K562 (cell line): ENCODE measurements at regions not wholly inside any gene's neighbourhood (a gene's known extent, or its start where the extent isn't known, plus 50 kb on each side); places are given as distances from the start of the nearest gene placed in this dataset.

Source experiments
- BCLAF1 ChIP-seq, 2 experiments: fragments of 450-650 bp in 1 of 2; IDR thresholded peaks; 2 replicates each; pipeline ENCODE4 v1.6.1; 2011 to 2017; ENCODE audit warnings: low read depth in 2 of 2, antibody characterized with exemption in 1 of 2, borderline replicate concordance in 1 of 2, low read length in 1 of 2, mild to moderate bottlenecking in 1 of 2, mixed read lengths in 1 of 2; ENCODE audit not compliant: control insufficient read depth in 1 of 2
- BRF2 ChIP-seq: IDR thresholded peaks from 3 replicates; pipeline ENCODE4 v1.6.1; 2011; ENCODE audit warnings: borderline replicate concordance, mild to moderate bottlenecking; ENCODE audit not compliant: insufficient read length, insufficient read depth
- ELF2 ChIP-seq: fragments of 250-450 bp; sonication (Bioruptor Pico); IDR thresholded peaks from 2 replicates; pipeline ENCODE4 v1.5.0; 2021; ENCODE audit warnings: mild to moderate bottlenecking
- ETS2 ChIP-seq: IDR thresholded peaks from 2 replicates; pipeline ENCODE4 v1.6.1; 2016; ENCODE audit warnings: borderline replicate concordance, missing genetic modification characterization, mild to moderate bottlenecking, moderate library complexity, missing compliant biosample characterization; ENCODE audit not compliant: poor library complexity, severe bottlenecking
- MEIS2 ChIP-seq: fragments of 450-650 bp; IDR thresholded peaks from 2 replicates; pipeline ENCODE4 v1.6.1; 2014; ENCODE audit warnings: mild to moderate bottlenecking; ENCODE audit not compliant: partially characterized antibody
- MLX ChIP-seq, 2 experiments: fragments of 450-650 bp in 1 of 2; sonication (generic) in 1 of 2; formaldehyde crosslinking; conservative IDR thresholded peaks; 2 replicates each; pipeline versions ENCODE4 v1.4.0 to v1.8.1; 2020 to 2022; ENCODE audit warnings: mild to moderate bottlenecking in 1 of 2, missing genetic modification reagents in 1 of 2
- SIN3B ChIP-seq: fragments of 450-650 bp; IDR thresholded peaks from 2 replicates; pipeline ENCODE4 v1.6.1; 2017; ENCODE audit warnings: low read depth, mild to moderate bottlenecking, moderate library complexity
- SNAPC5 ChIP-seq: fragments of 250-450 bp; sonication (Bioruptor Pico); IDR thresholded peaks from 2 replicates; pipeline ENCODE4 v1.8.0; 2021; ENCODE audit warnings: moderate library complexity, mild to moderate bottlenecking, inconsistent platforms
- SPI1 ChIP-seq: IDR thresholded peaks from 2 replicates; pipeline ENCODE4 v1.6.1; 2011; ENCODE audit warnings: low read depth, low read length, control low read depth, borderline replicate concordance
- SRSF9 ChIP-seq: fragments of 200-400 bp; formaldehyde crosslinking; IDR thresholded peaks from 2 replicates; pipeline ENCODE4 v1.6.1; 2017; ENCODE audit warnings: low read depth, low read length, borderline replicate concordance
- TAF1 ChIP-seq: IDR thresholded peaks from 2 replicates; pipeline ENCODE4 v1.6.1; 2011; ENCODE audit warnings: mild to moderate bottlenecking, low read length, moderate library complexity; ENCODE audit not compliant: insufficient read depth, control insufficient read depth, severe bottlenecking; ENCODE audit errors: extremely low read depth
- THRAP3 ChIP-seq: fragments of 450-650 bp; IDR thresholded peaks from 2 replicates; pipeline ENCODE4 v1.6.1; 2016; ENCODE audit warnings: mild to moderate bottlenecking, inconsistent platforms, borderline replicate concordance
- TRIM28 ChIP-seq: fragments of 450-650 bp; IDR thresholded peaks from 2 replicates; pipeline ENCODE4 v1.6.1; 2017
- WHSC1 ChIP-seq: IDR thresholded peaks from one replicate; pipeline ENCODE4 v1.6.1; 2012; ENCODE audit warnings: low read length, control low read depth, inconsistent platforms
- ZBED1 ChIP-seq: IDR thresholded peaks from 2 replicates; pipeline ENCODE4 v1.6.1; 2014
- ZFP36 ChIP-seq: fragments of 150-350 bp; IDR thresholded peaks from 2 replicates; pipeline ENCODE4 v1.6.1; 2018; ENCODE audit warnings: low read length, low read depth; ENCODE audit not compliant: partially characterized antibody
- ZNF140 ChIP-seq: fragments of 250-450 bp; sonication (Bioruptor Pico); IDR thresholded peaks from 2 replicates; pipeline ENCODE4 v1.8.0; 2021; ENCODE audit warnings: moderate library complexity, mild to moderate bottlenecking, inconsistent platforms
- ZNF655 ChIP-seq: fragments of 250-450 bp; sonication (Bioruptor Pico); IDR thresholded peaks from 2 replicates; pipeline ENCODE4 v1.5.0; 2021
- ZNF740 ChIP-seq, 3 experiments: fragments of 200-800 bp in 1 of 3; sonication (Bioruptor generic) in 1 of 3; sonication (generic) in 1 of 3; formaldehyde crosslinking in 1 of 3; IDR thresholded peaks; 2 replicates each; pipeline versions ENCODE4 v1.6.1 to v1.8.0; 2016 to 2022; ENCODE audit warnings: mild to moderate bottlenecking in 2 of 3, missing compliant biosample characterization in 2 of 3, missing genetic modification characterization in 2 of 3, missing genetic modification reagents in 1 of 3
- ZNF76 ChIP-seq: fragments of 250-450 bp; sonication (Bioruptor Pico); IDR thresholded peaks from 2 replicates; pipeline ENCODE4 v1.4.0; 2020; ENCODE audit warnings: mild to moderate bottlenecking, moderate library complexity, borderline replicate concordance

GRCh38 chr6:15106958-15107643 is 138.8 kb upstream of the JARID2 start (continued):
- TF ChIP-seq SPI1 (no peak), WHSC1 (no peak), THRAP3 (no peak), MEIS2 (no peak), TAF1 (no peak), MLX (CRISPR knock-in tag; conservative IDR thresholded peaks at IDR 0.05) (no peak), ZBED1 (no peak), ELF2 (no peak), BRF2 (no peak), ZFP36 (no peak), ZNF76 (0 out of 2 replicates have a peak, but pooled peaks have one; percentile 47), ZNF655 (no peak), SNAPC5 (CRISPR knock-in tag) (no peak), ETS2 (tag) (no peak), ZNF140 (CRISPR knock-in tag) (no peak), SRSF9 (no peak), TRIM28 (no peak), SIN3B (no peak), BCLAF1 (IDR thresholded peaks at IDR 0.05; ENCODE audit: borderline replicate concordance in 1 of 2, control insufficient read depth in 1 of 2, low read depth in 2 of 2, low read length in 1 of 2) (no peak), ZNF740 (CRISPR knock-in tag; IDR thresholded peaks at IDR 0.05) (no peak), ZNF740 (tag; IDR thresholded peaks at IDR 0.05) (no peak)
